HG03432 (cell line): ENCODE measurements at regions not wholly inside any gene's neighbourhood (a gene's known extent, or its start where the extent isn't known, plus 50 kb on each side); places are given as distances from the start of the nearest gene placed in this dataset.

Experiments used
- ATAC-seq: cut with Tn5 transposase; IDR thresholded peaks from one replicate; pipeline ENCODE4 v1.9.1; 2021; ENCODE audit warnings: mild to moderate bottlenecking, moderate library complexity; ENCODE audit not compliant: unreplicated experiment

DNA sequence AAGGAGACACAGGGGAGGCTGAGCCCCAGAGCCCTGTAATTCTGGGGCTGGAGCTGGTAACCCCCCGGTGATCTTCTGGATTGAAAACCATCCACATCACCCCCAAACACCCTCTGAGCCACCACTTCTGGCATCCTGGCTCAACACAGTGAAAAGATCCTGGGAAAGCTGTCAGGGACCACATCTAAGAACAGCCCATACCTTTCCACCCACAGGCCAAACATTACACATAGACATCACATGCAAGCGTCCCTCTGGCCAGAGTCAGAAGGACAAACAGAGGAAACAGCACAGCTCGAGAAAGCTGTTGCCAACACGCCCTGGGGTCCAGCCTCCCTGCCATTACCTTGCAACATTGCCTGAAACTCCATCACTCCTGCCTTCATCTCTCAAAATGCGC, 469.5 kb downstream of the SOX6 start:
- ATAC-seq: no peak

GRCh38 chr11:15888556-15889345, 467.6 kb downstream of the SOX6 start:
- no peak for ATAC-seq

DNA sequence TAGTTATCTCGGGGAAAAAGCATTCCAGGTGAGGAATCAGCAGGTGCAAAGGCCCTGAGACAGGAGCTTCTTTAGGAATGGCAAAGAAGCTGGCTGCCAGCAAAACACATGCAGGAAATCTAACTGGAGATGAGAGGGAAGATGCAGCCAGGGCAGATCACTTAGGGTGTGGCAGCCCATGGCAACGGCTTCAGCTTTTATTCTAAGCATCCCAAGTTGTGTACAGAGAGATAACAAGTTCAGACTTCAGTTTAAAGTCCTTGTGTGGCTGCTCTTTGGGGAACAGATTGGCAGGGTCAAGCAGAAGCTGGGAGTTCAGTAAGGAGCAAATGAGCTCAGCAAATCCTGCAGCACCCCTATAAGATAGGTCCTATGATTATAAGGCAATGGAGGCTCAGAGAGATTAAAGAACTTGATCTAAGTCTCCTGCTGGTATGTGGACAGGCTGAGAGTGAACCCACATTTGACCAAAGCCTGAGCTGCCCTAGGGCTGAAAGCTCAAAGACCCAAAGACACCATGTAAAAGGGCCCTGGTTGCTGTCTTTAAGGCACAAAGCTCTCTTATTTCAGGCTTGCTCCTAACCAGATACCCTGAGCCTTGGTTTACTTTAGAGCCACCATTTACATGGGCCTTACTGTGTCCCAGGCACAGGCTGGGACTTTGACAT, 466.8 kb downstream of the SOX6 start:
- ATAC-seq: no peak

GRCh38 chr11:15890031-15890713, 466.2 kb downstream of the SOX6 start:
- no peak for ATAC-seq

DNA sequence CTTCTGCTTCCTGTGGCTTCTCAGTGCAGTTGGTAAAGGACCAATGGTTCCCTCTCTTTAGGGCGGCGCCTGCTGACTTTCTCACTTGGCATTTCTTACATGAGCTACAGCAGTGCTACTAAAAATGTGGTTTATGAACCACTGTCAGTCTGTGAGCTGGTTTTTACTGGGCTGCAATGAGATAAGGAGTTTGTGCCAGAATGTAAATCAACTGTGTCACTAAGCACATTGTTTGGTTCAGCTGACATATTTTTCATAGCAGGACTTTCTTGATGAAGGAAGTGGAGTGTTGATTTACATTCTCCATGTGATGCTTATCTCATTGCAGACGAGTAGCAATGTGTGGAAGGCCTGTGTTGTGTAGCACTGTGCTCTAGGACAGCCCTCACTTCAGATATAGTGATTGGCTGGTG, 463.3 kb downstream of the SOX6 start:
- no peak for ATAC-seq

DNA sequence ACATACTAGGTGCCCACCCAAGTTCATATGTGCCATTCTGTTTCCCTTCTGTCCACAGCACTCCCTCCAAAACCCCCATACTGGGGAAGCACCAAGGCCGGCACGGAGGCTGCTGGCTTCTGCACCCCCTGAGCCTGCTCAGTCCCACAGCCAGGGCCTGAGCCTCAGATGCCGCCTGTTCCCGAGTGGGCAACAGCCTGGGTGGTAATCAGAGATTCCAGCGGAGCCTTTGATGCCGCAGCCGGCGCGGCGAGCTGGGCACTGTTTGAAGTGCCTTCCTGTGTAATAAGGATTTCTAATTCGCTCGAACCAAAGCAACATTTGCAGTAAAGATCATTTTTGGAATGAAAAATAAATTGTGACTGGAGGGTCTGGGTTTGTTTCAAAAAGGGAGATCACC, 460.3 kb downstream of the SOX6 start:
- ATAC-seq: no peak

DNA sequence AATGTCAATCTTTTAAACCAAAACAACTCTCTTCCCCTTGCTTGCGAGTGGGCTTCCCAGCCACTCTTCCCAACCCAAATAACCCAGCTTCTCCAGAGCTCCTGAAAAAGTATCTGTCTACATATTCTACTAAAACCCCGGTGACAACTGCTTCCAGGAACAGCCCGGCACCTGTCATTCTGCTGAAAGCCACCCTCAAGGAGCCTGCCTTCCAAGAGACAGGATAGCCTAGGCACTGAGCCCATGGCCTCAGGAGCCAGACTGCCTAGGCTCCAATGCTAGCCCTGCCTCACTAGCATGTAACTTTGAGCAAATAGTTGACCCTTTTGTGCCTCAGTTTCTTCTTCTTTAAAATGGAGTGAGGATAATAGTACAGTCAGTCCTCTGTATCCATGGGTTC, 459.8 kb downstream of the SOX6 start:
- no peak for ATAC-seq

DNA sequence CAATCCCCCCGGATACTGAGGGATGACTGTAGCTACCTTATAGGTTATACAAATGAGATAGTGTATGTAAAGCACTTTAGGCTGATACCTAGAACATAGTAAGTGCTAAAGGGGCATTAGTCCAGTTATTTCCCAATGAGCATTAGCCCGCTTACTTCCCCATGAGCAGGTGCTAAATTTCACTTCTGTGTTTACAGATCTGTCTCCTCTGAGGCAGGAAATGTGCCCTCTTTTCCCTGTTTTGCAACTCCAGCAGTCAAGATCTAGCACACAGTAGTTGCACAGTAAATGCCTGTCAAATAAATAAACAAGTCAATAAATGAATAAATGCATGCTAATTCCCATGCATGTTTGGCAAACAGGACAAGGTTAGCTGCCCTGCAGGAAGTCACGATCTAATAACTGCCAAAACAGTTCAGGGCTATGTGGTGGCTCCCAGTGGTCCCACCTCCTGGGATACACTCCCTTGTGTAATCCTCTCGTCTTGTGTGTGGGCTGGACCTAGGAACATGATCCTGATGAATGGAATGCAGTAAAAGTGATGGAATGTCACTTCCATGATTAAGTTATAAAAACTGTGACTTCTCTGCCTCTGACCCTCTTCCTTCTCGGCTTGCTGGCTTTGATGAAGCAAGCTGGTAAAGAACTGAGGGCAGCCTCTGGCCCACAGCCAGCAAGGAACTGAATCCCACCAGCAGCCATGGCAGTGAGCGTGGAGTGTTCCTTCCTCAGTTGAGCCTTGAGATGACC, 459.0 kb downstream of the SOX6 start:
- ATAC-seq: no peak

- ATAC-seq: no peak
These were observed 455.3 kb downstream of the SOX6 start for GRCh38 chr11:15901054-15901453.

GRCh38 chr11:15901790-15902189, 454.6 kb downstream of the SOX6 start:
- ATAC-seq: no peak

DNA sequence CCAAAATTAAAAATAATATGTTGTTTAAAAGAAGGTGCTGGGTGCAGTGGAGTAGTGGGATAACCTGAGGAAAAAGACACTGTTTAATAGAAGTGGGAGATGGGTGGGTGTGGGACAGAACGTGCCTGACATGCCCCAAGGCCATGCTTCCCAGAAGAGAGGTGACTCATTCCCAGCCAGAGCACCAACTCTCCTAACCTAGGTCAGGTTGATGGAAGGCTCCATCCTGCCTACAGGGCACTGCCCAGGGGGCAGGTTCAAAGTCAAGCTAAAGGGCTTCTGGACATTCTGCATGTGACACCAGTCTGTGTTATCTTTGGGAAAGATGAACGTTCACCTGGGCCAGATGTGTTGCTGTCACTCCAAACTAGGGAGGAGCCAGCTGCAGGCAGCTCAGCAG, 453.1 kb downstream of the SOX6 start:
- ATAC-seq: no peak

GRCh38 chr11:15905366-15906104, 450.8 kb downstream of the SOX6 start:
- ATAC-seq: no peak

GRCh38 chr11:15906481-15907035, 449.8 kb downstream of the SOX6 start:
- no peak for ATAC-seq

- no peak for ATAC-seq
These were observed 448.5 kb downstream of the SOX6 start for GRCh38 chr11:15907806-15908205.

- ATAC-seq: no peak
These were observed 446.3 kb downstream of the SOX6 start for GRCh38 chr11:15909937-15910598.

DNA sequence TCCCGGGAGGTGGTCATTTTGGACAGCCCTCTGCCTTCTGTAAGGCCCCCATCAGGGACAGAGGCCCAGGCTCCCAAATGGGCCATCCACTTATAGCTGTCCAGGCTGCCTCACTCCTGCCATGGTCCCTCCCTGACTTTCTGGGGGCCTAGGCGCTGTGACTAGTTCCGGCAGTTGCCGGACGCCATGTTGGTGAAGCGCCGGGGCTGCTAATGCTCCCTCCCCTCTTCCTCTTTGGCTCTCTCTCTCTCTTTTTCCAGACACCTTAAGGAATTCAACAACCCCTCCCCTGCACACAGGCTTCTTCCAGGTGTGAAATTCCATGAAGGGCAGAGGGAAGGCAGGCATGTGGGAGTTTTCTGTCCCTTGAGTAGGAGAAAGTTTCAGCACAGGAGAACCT, 445.6 kb downstream of the SOX6 start:
- no peak for ATAC-seq

GRCh38 chr11:15911377-15912044, 444.8 kb downstream of the SOX6 start:
- no peak for ATAC-seq

DNA sequence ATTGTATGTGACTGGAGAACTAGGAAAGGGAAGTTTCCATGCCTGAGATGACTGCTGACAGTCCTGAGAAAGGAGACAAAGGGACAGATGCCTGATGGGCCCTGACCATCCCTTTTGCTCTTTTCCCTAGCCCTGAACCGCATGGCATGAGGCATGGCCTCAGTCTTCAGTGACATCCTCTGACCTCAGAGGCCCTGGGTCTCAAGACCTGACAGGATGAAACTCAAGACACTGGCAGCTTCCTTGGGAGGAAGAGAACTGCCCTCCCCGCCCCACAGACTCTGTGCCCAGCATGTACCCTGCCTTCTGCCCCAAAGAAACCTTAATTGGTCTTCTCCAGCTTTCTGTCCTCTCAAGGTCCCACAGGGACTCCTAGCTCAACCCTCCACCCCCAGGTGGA, 444.1 kb downstream of the SOX6 start:
- no peak for ATAC-seq

GRCh38 chr11:15912825-15913224, 443.5 kb downstream of the SOX6 start:
- no peak for ATAC-seq
